NB4 (cell line): ENCODE measurements at regions not wholly inside any gene's neighbourhood (a gene's known extent, or its start where the extent isn't known, plus 50 kb on each side); places are given as distances from the start of the nearest gene placed in this dataset.

ENCODE experiments used
- MYC ChIP-seq: IDR thresholded peaks from 2 replicates; pipeline ENCODE4 v1.6.1; 2011; ENCODE audit warnings: low read depth, low read length
- TF ChIP-seq, protein P1 (sequence below): IDR thresholded peaks from one replicate; pipeline ENCODE4 v1.5.1; 2012; ENCODE audit warnings: low read depth, low read length

DNA sequence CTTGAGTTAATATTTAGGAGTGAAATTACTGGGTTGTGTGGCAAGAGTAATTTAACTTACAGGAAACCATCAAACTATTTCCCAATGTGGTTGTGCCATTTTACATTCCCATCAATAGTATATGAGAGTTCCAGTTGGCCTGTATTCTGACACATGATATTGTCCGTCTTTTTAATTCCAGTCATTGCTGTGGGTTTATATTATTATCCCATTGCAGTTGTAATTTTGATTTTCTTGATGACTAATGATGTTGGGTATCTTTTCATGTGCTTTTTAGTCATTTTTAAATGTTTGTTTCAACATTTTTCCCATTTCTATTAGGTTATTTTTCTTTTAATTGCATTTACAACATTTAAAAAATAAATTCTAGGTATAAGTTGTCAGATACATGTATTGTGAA lies 614.0 kb downstream of the UTRN start:
- TF ChIP-seq, protein P1, sequence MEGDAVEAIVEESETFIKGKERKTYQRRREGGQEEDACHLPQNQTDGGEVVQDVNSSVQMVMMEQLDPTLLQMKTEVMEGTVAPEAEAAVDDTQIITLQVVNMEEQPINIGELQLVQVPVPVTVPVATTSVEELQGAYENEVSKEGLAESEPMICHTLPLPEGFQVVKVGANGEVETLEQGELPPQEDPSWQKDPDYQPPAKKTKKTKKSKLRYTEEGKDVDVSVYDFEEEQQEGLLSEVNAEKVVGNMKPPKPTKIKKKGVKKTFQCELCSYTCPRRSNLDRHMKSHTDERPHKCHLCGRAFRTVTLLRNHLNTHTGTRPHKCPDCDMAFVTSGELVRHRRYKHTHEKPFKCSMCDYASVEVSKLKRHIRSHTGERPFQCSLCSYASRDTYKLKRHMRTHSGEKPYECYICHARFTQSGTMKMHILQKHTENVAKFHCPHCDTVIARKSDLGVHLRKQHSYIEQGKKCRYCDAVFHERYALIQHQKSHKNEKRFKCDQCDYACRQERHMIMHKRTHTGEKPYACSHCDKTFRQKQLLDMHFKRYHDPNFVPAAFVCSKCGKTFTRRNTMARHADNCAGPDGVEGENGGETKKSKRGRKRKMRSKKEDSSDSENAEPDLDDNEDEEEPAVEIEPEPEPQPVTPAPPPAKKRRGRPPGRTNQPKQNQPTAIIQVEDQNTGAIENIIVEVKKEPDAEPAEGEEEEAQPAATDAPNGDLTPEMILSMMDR = no peak
- TF ChIP-seq MYC = no peak
